Coronary artery (tissue), 2 donors: ENCODE measurements at regions not wholly inside any gene's neighbourhood (a gene's known extent, or its start where the extent isn't known, plus 50 kb on each side); places are given as distances from the start of the nearest gene placed in this dataset.

Experiments
- DNase-seq: peaks from one replicate; pipeline ENCODE4 v3.0.0-alpha.2; 2017; ENCODE audit warnings: low spot score
- H3K27ac ChIP-seq, 2 donors: fragments of 200-600 bp; sonication (generic); one replicate each; pipeline ENCODE4 v1.5.1; 2016 to 2019
- H3K4me3 ChIP-seq: fragments of 200-600 bp; sonication (generic); 2 replicates; pipeline ENCODE4 v1.5.1; 2016; ENCODE audit warnings: mild to moderate bottlenecking, moderate library complexity
- CTCF ChIP-seq: fragments of 200-600 bp; sonication (generic); IDR thresholded peaks from one replicate; pipeline ENCODE4 v1.5.1; 2019; ENCODE audit warnings: antibody characterized with exemption

DNA sequence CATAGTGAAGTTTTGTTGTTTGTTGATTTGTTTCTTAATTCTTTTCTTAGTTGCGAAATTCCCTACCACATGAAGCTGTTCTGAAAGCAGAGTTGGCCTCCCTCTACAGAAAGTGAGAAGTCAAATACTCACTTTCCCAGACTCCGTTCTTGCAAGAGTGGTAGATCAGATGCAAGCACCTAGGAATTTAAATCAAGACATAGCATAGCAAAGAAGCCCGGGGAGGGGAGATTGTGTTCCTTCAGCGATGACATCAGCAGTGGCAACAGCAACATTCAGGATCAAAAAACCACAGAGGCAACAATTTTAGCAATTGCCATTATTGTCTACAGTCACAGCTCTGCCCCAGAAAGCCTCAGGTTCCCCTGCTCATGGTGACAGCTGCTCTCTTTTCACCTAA, 580.0 kb downstream of the RNF144A start:
- Histone ChIP-seq H3K4me3 (no peak overlapping the region), H3K27ac (no peak overlapping the region)
- no peak for TF ChIP-seq CTCF
- no peak for DNase-seq

GRCh38 chr2:7499018-7499417, 581.8 kb downstream of the RNF144A start:
- Histone ChIP-seq H3K4me3 (no peak overlapping the region), H3K27ac (no peak overlapping the region)
- no peak for DNase-seq
- TF ChIP-seq CTCF = no peak

GRCh38 chr2:7502336-7502735, 585.1 kb downstream of the RNF144A start:
- DNase-seq = no peak
- Histone ChIP-seq H3K27ac (no peak overlapping the region), H3K4me3 (no peak overlapping the region)
- no peak for TF ChIP-seq CTCF

DNA sequence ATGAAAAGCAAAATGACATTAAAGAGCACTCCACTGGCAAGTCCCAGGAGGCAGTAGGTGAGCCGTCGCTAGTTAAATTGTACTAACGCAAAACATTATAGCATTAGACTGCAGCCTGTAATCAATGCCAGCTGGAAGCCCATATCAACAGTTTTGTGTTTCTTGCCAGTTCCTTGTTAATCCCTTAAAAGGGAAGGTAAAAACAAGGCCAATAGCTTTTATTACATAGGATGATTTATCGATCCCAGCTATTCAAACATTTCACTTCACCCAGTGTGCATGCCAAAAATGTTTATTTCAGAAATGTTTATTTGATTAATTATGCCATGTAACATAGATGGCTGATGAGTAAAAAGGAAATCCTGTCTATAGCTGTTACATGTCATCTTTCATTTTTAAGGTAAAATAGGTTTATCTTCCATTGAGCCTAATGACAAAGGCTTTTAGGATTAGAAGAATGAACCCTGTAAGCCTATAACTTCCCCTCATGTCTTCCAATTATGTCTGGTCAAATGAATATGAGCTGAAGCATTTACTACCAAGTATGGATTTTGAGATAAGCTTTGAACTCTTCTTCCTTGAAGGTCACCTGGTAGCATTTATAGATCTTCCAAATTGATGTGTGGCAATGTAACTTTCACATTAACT, 591.2 kb downstream of the RNF144A start:
- no peak for DNase-seq
- no peak for TF ChIP-seq CTCF
- no peak overlapping the region for H3K27ac ChIP-seq
- no peak overlapping the region for H3K4me3 ChIP-seq

DNA sequence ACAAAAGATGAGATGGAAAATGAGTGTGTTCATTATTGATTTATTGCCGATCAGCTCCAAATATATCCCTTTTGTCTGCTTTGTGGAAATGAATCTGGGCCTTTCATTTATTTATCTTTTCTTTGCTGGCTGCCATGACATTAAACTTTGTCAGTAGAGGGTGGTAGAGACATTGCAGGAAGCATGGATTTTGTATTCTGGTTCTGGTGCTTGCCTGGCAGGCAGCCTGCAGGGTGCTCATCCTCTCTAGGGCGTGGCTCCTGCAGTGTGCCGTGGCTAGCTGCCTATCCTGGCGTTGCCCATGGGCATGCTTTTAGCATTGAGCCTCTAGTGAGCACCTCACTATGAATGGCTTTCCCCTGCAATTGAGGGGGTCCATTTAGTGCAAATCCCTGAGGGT, 593.1 kb downstream of the RNF144A start:
- no peak for DNase-seq
- Histone ChIP-seq H3K4me3 (no peak overlapping the region), H3K27ac (no peak overlapping the region)
- no peak for TF ChIP-seq CTCF

DNA sequence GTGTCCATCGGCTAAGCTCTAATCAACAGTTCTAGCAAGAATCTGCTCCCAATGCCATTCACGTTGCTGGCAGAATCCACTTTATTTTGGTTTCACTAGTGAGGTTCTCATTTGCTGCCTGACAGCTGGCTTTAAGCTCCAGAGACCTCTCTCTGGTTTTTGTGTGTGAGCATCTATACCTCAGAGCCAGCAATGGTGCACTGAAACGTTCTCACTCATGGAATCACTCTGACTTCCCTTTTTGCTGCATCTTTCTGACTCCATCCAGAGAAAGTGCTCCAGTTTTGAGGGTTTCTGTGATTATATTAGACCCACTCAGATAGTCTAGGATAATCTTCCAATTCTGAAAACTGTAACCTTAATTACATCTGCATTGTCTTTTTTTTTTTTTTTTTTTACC, 596.6 kb downstream of the RNF144A start:
- TF ChIP-seq CTCF = no peak
- Histone ChIP-seq H3K27ac (no peak overlapping the region), H3K4me3 (no peak overlapping the region)
- DNase-seq = no peak

DNA sequence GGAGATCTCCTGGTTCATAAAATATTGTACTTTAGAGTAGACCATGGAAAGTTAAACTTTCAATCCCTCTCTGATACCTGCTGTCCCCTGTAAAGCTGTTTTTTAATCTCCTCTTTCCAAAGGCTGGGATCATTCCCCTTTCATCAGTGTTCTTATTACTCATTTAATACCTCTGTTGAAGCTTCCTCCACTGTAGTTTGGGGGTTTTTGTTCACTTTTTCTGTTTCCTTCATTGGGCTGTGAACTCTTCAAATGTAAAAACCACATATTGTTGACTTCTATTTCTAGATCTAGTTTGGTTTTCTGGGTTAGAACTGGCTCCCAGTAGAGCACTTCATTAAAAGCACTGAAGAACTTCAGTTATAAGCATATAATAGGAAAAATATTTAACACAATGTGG, 598.1 kb downstream of the RNF144A start:
- H3K4me3 ChIP-seq = no peak overlapping the region
- TF ChIP-seq CTCF = no peak
- DNase-seq = no peak
- no peak overlapping the region for H3K27ac ChIP-seq
